T-helper 2 cell (primary cell): ENCODE measurements at regions not wholly inside any gene's neighbourhood (a gene's known extent, or its start where the extent isn't known, plus 50 kb on each side); places are given as distances from the start of the nearest gene placed in this dataset.
A peak's percentile ranks its signal among the peaks of the same experiment; 100 is the strongest.

ENCODE experiments used
- DNase-seq, 5 experiments: peaks; one replicate each; pipeline versions ENCODE4 v3.0.0 to v3.0.0-alpha.2; 2012 to 2022

DNA sequence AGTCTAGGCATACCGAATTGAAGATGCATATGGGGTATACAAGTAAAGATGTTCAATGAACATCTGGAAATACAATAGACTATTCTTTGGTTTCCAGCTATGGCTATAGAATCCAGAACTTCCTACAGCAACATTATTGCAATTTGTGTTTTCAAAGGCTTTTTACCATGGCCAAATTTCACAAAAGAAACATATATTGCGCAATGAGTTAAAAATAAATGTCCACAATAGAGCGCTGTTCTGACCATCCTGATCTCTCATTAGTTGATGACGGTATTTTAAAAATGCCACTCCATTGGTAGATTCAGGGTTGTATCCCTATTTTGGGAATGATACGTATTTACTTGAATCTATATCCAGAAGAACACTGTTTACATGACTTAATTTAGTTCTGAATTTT lies 139.2 kb downstream of the LINC00632 start:
- DNase-seq, result no peak

GRCh38 chrX:140860718-140861117 lies 141.7 kb upstream of the SPANXB1 start:
- no peak for DNase-seq

DNA sequence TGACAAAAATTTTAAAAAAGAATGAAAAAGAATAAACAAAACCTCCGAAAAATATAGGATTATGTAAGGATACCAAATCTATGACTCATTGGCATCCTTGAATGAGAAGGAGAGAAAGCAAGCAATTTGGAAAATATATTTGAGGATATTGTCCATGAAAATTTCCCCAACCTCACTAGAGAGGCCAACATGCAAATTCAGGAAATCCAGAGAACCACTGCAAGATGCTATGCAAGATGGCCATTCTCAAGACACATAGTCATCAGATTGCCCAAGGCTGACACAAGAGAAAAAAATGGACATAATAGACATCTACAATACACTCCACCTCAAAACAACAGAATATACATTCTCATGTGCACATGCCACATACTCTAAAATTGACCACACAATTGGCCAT lies 135.9 kb upstream of the SPANXB1 start:
- no peak for DNase-seq

DNA sequence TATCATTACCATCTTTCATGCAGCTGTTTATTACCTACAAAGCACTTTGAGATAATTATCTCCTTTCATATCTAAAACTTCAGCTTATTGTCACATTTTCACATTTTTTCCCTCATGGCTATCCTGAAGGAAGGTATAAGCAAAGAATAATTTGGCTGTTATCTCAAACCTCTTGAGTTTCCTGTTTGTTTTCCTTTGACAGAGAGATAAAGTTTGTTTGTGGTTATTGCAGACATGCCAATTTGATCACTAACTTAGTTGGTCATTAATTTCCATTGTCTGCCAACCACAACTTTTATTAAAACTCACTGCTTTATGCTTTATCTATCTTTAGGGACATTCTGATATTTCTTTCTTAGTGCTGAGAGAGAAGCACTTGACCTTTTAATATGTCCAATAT lies 89.8 kb upstream of the SPANXB1 start:
- no peak for DNase-seq

GRCh38 chrX:140913802-140914501 lies 88.4 kb upstream of the SPANXB1 start:
- DNase-seq, result no peak

DNA sequence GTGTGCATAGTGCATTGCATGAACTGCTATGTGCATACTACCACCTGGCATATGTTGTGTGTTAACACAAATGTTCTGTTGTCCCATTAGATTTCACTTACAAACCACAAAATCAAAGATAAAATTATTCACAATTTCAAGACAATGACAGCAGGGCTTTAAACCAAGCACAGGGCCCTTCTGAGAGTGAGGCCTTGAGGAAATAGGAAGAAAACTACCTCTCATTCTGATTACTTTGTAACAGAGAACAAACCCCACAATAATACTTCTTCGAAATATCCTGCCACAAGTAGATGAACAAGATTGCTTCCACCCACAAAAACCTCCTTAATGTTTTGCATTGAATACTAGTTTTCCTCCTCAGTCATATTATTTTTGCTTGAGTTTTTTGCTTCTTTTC lies 85.5 kb upstream of the SPANXB1 start:
- peak in 1 of 5 experiments; percentile 78 for DNase-seq

DNA sequence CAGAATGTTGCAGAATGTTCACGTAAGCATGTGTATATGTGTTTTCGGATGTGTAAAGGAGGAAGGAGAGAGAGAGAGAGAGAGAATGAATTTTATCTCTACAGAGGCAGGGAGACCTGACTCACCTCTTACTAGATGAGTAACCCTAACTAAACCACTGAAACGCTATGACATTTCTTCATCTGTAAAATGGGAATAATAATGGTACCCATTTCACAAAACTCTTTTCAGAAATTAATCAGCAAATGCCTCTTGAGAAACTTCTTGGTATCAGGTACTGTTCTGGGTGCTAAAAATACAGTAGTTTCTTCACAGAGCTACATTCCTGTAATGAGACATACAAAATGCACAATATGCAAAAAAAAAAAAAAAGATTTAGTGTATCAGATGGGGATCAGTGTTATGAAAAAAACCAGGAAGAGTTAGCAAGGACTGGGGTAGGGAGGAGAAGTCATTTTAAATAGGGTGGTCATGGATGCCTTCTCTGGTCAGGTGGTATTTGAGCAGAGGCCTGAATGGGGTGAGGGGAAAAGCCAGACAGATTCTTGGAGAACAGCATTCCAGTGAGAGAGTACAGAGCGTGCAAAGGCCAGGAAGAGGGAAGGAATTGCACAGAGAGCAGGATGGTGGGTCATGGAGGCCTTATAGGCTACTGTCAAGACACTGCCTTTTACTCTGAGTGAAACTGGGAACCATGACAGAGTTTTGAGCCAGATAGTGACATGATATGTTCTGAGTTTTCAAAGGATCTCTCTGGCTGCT lies 84.9 kb upstream of the SPANXB1 start:
- DNase-seq, result peak in 1 of 5 experiments; percentile 84

DNA sequence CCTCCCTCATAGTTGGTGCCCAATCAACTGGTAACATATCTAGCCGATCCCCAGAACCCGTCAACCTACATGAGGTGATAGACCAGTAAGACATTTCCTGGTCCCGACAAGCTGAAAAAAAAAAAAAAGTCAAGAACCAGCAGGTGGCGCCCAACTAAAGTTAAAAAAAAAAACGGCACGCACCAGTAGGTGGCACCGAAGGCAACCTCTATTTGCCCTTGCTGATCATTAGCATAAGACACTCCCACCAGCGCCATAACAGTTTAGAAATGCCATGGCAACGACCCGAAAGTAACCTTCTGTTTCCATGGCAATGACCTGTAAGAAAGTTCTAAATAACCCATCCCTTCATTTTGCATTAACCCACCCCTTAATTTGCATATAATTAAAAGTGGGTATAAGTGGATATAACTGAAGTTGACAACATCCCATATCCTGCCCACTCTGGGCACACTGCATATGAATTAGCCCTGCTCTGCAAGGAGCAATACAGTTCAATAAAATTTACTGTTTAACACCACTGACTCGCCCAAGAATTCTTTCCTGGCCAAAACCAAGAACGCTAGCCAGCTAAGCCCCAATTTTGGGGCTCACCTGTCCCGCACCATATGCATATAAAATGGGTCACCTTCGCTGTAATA lies 83.9 kb upstream of the SPANXB1 start:
- peak in 3 of 5 experiments; percentile 9 to 87 (median 19) for DNase-seq

DNA sequence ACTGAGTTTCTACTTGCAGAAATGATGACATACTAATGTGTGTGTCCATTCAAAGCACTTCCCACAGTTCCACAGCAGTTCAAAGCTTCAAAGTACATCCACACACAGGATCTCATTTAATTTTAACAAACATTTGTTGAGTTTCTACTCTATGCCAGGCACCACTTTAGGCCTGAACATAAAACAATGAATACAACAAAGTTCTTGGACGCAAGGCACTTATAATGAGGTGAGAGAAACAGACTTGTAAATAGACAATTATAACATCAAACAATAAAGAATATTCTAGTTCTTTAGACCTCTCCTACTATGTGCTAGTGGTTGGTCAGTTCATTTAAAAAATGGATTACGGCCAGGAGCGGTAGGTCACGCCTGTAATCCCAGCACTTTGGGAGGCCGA lies 82.0 kb upstream of the SPANXB1 start:
- DNase-seq, result no peak

GRCh38 chrX:140923118-140923517 lies 79.3 kb upstream of the SPANXB1 start:
- DNase-seq, result no peak

DNA sequence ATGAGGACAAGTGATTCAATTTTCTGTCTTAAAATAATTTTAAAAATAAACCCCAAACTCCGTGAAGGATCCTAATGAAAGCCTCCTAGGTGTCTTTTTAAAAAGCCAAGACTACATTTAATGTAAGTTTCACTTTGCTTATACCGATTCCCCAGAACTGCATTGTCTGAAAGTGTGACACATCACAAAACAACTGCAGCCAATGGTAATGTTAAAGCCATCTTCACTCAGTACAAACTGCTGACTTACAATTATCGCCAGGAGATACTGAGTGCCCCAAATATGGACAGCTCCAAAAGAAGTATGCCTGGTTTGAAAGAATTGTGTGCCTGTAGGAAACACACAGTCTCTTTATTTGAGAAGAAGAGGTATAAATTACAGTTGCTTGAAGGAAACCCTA lies 73.7 kb upstream of the SPANXB1 start:
- DNase-seq, result peak in 1 of 5 experiments; percentile 57

- DNase-seq, result no peak
These were observed 69.4 kb upstream of the SPANXB1 start for GRCh38 chrX:140933016-140933415.

DNA sequence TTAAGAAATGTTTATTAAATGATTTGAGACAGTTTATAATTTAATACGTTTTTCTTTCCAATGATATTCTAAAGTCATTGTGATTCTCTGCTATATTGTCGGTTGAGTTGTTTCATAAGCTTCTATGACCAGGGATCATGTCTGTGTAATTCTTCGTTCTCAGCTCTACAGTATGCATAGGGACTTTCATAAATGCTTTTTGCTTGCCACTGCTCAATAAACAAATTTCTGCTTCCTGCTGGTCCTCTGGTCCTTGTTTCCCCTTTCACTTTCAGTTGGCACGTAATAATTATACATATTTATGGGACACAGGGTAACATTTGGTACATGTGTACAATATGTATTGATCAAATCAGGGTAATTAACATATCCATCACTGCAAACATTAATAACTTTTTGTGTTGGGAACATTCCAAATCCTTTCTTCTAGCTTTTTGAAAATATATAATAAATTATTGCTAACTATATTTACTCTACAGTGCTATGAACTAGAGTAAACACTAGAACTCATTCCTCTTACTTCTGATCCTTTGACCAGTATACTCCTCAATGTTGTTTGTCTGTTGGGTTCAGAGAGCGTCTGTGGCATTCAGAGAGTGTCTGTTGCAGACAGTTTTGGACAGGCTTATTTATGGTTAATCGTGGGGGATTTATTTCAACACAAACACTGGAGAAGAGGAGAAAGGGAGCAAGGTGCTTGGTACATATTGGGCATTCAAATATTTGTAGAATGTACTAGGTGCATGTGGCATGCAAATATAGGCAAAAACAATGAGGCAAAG lies 68.3 kb upstream of the SPANXB1 start:
- DNase-seq, result no peak

DNA sequence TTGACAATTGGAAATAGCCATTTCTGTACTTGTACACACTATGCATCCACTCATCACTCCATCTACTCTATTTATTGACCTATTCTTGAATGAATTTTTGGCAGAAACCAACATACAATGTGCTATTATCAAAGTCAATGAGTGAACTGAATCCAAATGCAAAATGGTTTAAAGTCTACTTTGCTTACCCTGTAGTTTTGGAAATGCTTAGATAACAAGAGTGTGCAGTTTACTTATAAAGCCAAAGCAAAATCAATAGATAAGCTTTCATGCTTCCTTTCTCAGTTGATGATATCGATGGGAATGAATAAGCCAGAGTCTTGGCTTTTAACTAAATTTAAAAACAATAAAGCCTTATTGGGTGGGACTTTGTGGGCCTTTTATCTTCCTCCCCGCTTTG lies 58.9 kb upstream of the SPANXB1 start:
- DNase-seq, result no peak

- no peak for DNase-seq
These were observed 57.7 kb upstream of the SPANXB1 start for GRCh38 chrX:140944710-140945109.

- DNase-seq, result no peak
These were observed 53.6 kb upstream of the SPANXB1 start for GRCh38 chrX:140948827-140949226.

- no peak for DNase-seq
These were observed 53.2 kb upstream of the SPANXB1 start for GRCh38 chrX:140949233-140949632.
